PC-3 (cell line): ENCODE measurements at regions not wholly inside any gene's neighbourhood (a gene's known extent, or its start where the extent isn't known, plus 50 kb on each side); places are given as distances from the start of the nearest gene placed in this dataset.

Source experiments
- ATAC-seq: fragments of 200-7000 bp; cut with Tn5 transposase; 2 replicates; pipeline ENCODE4 v1.9.1; 2020; ENCODE audit warnings: mild to moderate bottlenecking, moderate library complexity
- BruUV-seq: library from RNA; stranded (reverse); fragments of 400-500 nt; replicated peaks from 2 replicates; lab custom pipeline; 2021; lab: Mats Ljungman, UMichigan
- CTCF ChIA-PET: fragments of 300-600 bp; sonication (Branson Sonifier 250); formaldehyde crosslinking; loops from one replicate; lab custom pipeline; 2022; ENCODE audit warnings: antibody characterized with exemption; lab: Charles Lee
- POLR2A ChIA-PET: fragments of 300-600 bp; sonication (Branson Sonifier 250); formaldehyde crosslinking; loops from one replicate; lab custom pipeline; 2022; ENCODE audit warnings: antibody characterized with exemption; ENCODE audit not compliant: unreplicated experiment; lab: Charles Lee
- DNase-seq: peaks from one replicate; pipeline ENCODE4 v3.0.0-alpha.2; 2015
- H2AFZ ChIP-seq: fragments of 300-600 bp; sonication (generic); 2 replicates; pipeline ENCODE4 v1.6.0; 2016; ENCODE audit warnings: antibody characterized with exemption, low read length
- H3F3A ChIP-seq: fragments of 300-600 bp; sonication (generic); one replicate; pipeline ENCODE4 v1.6.0; 2017; ENCODE audit warnings: antibody characterized with exemption, low read length, control low read depth, mild to moderate bottlenecking; ENCODE audit not compliant: unreplicated experiment
- H3K27ac ChIP-seq: fragments of 300-600 bp; sonication (generic); 2 replicates; pipeline ENCODE4 v1.5.1; 2016; ENCODE audit warnings: mild to moderate bottlenecking, low read length
- H3K27me3 ChIP-seq: fragments of 300-600 bp; sonication (generic); 2 replicates; pipeline ENCODE4 v1.6.1; 2016; ENCODE audit warnings: low read length, mixed read lengths
- H3K36me3 ChIP-seq: fragments of 300-600 bp; sonication (generic); 2 replicates; pipeline ENCODE4 v1.6.1; 2016; ENCODE audit warnings: low read depth, mixed run types, low read length, mixed read lengths
- H3K4me1 ChIP-seq: fragments of 300-600 bp; sonication (generic); 2 replicates; pipeline ENCODE4 v1.5.1; 2016; ENCODE audit warnings: low read length; ENCODE audit not compliant: insufficient read depth
- H3K4me2 ChIP-seq: fragments of 300-600 bp; sonication (generic); 2 replicates; pipeline ENCODE4 v1.6.0; 2016; ENCODE audit warnings: low read length
- H3K4me3 ChIP-seq: fragments of 300-600 bp; sonication (generic); 2 replicates; pipeline ENCODE4 v1.5.1; 2016; ENCODE audit warnings: mild to moderate bottlenecking, low read length, mixed read lengths
- H3K79me2 ChIP-seq: fragments of 300-600 bp; sonication (generic); 2 replicates; pipeline ENCODE4 v1.6.1; 2017; ENCODE audit warnings: low read length, mixed read lengths
- H3K9ac ChIP-seq: fragments of 300-600 bp; sonication (generic); 2 replicates; pipeline ENCODE4 v1.6.0; 2016; ENCODE audit warnings: mild to moderate bottlenecking, low read length
- H3K9me2 ChIP-seq: fragments of 300-600 bp; sonication (generic); replicated peaks from 2 replicates; pipeline ENCODE4 v1.6.1; 2016; ENCODE audit warnings: mixed run types, low read length, mixed read lengths
- H3K9me3 ChIP-seq: fragments of 300-600 bp; sonication (generic); 2 replicates; pipeline ENCODE4 v1.6.1; 2016; ENCODE audit warnings: low read length, mixed read lengths
- H4K20me1 ChIP-seq: fragments of 300-600 bp; sonication (generic); 2 replicates; pipeline ENCODE4 v1.6.1; 2016; ENCODE audit warnings: low read length, mixed read lengths
- CTCF ChIP-seq: fragments of 300-600 bp; sonication (generic); conservative IDR thresholded peaks from 2 replicates; pipeline ENCODE4 v1.5.1; 2017; ENCODE audit warnings: antibody characterized with exemption, low read depth, mild to moderate bottlenecking, low read length
- EZH2 ChIP-seq: fragments of 300-600 bp; sonication (generic); IDR thresholded peaks from one replicate; pipeline ENCODE4 v1.6.1; 2017; ENCODE audit warnings: antibody characterized with exemption, mild to moderate bottlenecking, low read length; ENCODE audit not compliant: unreplicated experiment
- EZH2phosphoT487 ChIP-seq: fragments of 300-600 bp; sonication (generic); IDR thresholded peaks from 2 replicates; pipeline ENCODE4 v1.6.1; 2018; ENCODE audit warnings: mild to moderate bottlenecking, antibody characterized with exemption, low read length, borderline replicate concordance
- intact Hi-C: fragments of 100-400 bp; cut with micrococcal nuclease; formaldehyde crosslinking; loops from 2 replicates; pipeline ENCODE4 v1.9.0; 2023

DNA sequence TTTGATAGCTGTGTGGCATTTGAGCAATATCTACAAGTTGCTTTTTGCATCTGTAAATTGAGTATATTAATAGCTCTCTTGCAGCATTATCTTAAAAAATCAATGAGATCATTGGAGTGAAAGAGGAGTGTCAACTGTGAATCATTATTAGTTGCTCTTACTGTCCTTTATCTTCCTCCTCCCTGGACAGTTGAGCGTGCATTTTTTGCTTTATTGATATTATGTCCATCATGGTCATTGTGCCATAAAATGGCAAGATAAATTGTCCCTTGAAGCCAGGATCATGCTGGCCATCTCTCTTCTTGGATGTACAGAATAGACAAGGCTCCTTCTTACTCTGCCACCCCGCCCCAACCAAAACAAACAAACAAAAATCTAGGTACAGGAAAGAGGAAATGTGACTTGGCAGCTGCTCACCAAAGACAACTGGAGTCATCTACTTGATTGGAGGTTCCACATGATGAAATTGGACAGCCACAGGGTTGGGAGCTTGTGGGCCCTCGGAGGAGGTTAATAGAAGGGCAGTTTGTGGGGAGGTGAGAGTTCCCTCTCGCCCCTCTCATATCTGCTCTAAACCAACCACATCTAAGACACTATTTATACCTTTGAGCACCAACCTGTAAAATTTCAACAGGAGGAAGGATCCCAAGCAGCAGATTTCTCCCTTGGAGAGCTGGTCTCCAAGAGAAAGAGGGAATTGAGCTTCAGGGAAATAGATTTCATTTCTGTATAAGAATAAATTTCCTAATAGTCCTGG is 252.7 kb downstream of the SKIDA1 start:
- no peaks in the 10 kb centered on the region for H3K36me3 ChIP-seq
- H3K27ac ChIP-seq, result peak overlapping the region; percentile 75
- H3K27me3 ChIP-seq, result no peaks in the 10 kb centered on the region
- H3K9ac ChIP-seq, result no peak overlapping the region
- peak overlapping the region; percentile 49 for H3K4me2 ChIP-seq
- ATAC-seq (peak; percentile 68), DNase-seq (peak; percentile 62)
- BruUV-seq, result no TSS peak
- no peak overlapping the region; the same call in 1 of the 2 replicates for H3K4me3 ChIP-seq
- H3F3A ChIP-seq, result peaks cover 7% of the 10 kb centered on the region
- H4K20me1 ChIP-seq, result no peaks in the 10 kb centered on the region
- peak overlapping the region; percentile 4; the same call in 1 of the 2 replicates for H2AFZ ChIP-seq
- no peaks in the 10 kb centered on the region for H3K79me2 ChIP-seq
- H3K9me3 ChIP-seq, result no peaks in the 10 kb centered on the region
- H3K4me1 ChIP-seq, result peaks cover 19% of the 10 kb centered on the region
- CTCF ChIA-PET, result no interaction called here
- TF ChIP-seq EZH2 (no peak), CTCF (no peak), EZH2phosphoT487 (no peak)
- H3K9me2 ChIP-seq, result no peaks in the 10 kb centered on the region
- intact Hi-C loops, result loop anchor here (5.0 to 10.0 kb wide), 3 partner anchors 122 to 682 kb away; no protein-coding TSS in a partner anchor
- POLR2A ChIA-PET, result no interaction called here

GRCh38 chr10:21270976-21271375 is 254.5 kb downstream of the SKIDA1 start:
- peaks cover 21% of the 10 kb centered on the region for H3K4me1 ChIP-seq
- ChIA-PET CTCF (no interaction called here), POLR2A (no interaction called here)
- TF ChIP-seq CTCF, result no peak
- TF ChIP-seq EZH2, result no peak
- no peak for TF ChIP-seq EZH2phosphoT487
- H3K9me2 ChIP-seq, result no peaks in the 10 kb centered on the region
- no peaks in the 10 kb centered on the region for H3K27me3 ChIP-seq
- no peaks in the 10 kb centered on the region for H3K79me2 ChIP-seq
- DNase-seq, result no peak
- H3F3A ChIP-seq, result peaks cover 7% of the 10 kb centered on the region
- H4K20me1 ChIP-seq, result no peaks in the 10 kb centered on the region
- no TSS peak for BruUV-seq
- H3K9me3 ChIP-seq, result no peaks in the 10 kb centered on the region
- H3K4me2 ChIP-seq, result no peak overlapping the region
- no peak for ATAC-seq
- intact Hi-C loops, result loop anchor here (1.0 to 10.0 kb wide), 5 partner anchors 124 to 684 kb away; no protein-coding TSS in a partner anchor
- no peaks in the 10 kb centered on the region for H3K36me3 ChIP-seq
- no peak overlapping the region for H3K27ac ChIP-seq
- no peak overlapping the region for H2AFZ ChIP-seq
- H3K9ac ChIP-seq, result no peak overlapping the region
- H3K4me3 ChIP-seq, result no peak overlapping the region

- Histone ChIP-seq H3K4me2 (no peak overlapping the region), H3F3A (peaks cover 7% of the 10 kb centered on the region), H3K9me2 (no peaks in the 10 kb centered on the region), H3K4me3 (no peak overlapping the region), H3K4me1 (peaks cover 32% of the 10 kb centered on the region), H3K79me2 (no peaks in the 10 kb centered on the region), H3K9me3 (no peaks in the 10 kb centered on the region), H3K36me3 (no peaks in the 10 kb centered on the region), H2AFZ (no peak overlapping the region), H3K27ac (no peak overlapping the region), H4K20me1 (no peaks in the 10 kb centered on the region), H3K27me3 (no peaks in the 10 kb centered on the region), H3K9ac (no peak overlapping the region)
- no peak for TF ChIP-seq EZH2
- TF ChIP-seq CTCF, result no peak
- no peak for TF ChIP-seq EZH2phosphoT487
- no TSS peak for BruUV-seq
- no peak for ATAC-seq
- ChIA-PET POLR2A (no interaction called here), CTCF (interaction anchor here (0.8 kb wide), 1 partner anchor 106 kb away, joined by 3 read pairs; no protein-coding TSS in a partner anchor)
- no peak for DNase-seq
- intact Hi-C loops, result loop anchor here (1.0 to 10.0 kb wide), 2 partner anchors 134 to 264 kb away; no protein-coding TSS in a partner anchor
Observed at GRCh38 chr10:21269289-21269688, 256.2 kb downstream of the SKIDA1 start.
